ENCODE measurements at regions not wholly inside any gene's neighbourhood (a gene's known extent, or its start where the extent isn't known, plus 50 kb on each side); places are given as distances from the start of the nearest gene placed in this dataset.

- TF ChIP-seq CTCF (IDR thresholded peaks at IDR 0.05; ENCODE audit: low read length), result no peak
- no peak for TF ChIP-seq EZH2 (IDR thresholded peaks at IDR 0.05; ENCODE audit: borderline replicate concordance, low read length)
Measured at GRCh38 chr17:72030067-72030899, 90.5 kb upstream of the SOX9 start.

Measured in OCI-LY1 (cell line).